ENCODE measurements at regions not wholly inside any gene's neighbourhood (a gene's known extent, or its start where the extent isn't known, plus 50 kb on each side); places are given as distances from the start of the nearest gene placed in this dataset.
A peak's percentile ranks its signal among the peaks of the same experiment; 100 is the strongest.

DNA sequence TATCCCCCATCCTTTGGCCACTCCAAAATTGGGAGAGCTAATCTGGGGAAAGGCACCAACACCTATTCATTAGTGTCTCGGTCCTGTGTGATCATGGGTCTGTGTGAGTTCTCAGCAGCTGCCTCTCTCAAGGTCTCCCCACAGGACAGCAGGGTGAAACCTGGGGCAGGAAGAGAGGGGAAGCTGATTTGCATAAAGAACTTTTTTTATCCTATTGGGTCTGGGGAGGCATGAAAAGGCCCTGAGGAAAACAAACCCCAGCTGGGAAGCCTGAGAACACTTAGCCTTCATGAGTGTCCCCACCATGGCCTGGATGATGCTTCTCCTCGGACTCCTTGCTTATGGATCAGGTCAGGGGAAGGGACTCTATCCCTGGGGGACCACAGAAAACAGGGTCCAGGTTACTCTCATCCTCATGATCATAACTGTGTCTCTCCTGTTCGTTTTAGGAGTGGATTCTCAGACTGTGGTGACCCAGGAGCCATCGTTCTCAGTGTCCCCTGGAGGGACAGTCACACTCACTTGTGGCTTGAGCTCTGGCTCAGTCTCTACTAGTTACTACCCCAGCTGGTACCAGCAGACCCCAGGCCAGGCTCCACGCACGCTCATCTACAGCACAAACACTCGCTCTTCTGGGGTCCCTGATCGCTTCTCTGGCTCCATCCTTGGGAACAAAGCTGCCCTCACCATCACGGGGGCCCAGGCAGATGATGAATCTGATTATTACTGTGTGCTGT lies 116.0 kb upstream of the TOP3B start:
- DNase-seq (ENCODE audit: low spot score) (no peak), FAIRE-seq (no peak)

DNA sequence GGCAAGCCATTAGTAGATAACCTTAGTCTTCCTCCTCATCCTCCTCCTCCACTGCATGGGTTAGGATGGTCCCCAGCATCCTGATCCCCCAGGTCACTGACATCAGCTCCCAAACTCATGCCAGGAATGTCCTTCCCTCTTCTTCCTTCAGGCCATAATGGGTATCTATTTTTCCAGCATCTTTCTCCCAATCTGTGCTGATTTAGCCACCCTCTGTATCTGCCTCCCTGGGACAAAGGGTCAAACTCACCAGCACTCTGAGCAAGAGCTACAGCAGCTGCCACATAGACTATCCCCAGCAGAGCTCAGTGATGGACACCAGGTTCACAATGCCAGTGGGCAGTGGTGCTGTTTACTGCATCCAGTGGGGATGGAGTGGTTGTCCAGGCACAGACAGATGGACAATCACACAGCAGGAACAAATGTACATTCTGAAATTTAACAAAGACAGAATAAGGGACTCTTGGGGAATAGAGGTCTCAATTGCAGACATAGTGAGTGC lies 115.2 kb upstream of the TOP3B start:
- DNase-seq (ENCODE audit: low spot score) (no peak), FAIRE-seq (no peak)

DNA sequence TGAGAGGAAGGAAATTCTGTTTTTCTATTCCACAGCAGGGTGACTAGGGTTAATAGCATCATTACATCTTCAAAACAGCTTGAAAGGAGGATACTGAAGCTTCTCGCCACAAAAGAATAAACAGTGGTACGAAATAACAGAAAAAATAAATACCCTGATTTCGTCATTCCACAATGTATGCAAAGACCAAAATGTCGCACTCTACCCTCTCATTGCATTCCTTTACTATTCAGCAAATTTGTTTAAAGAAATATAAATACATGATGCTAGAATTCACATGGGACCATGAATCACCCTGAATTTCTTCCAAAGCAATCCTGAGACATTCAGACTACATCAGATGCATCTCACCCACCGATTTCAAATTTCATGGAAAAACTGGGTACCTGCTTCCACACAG lies 112.3 kb upstream of the TOP3B start:
- FAIRE-seq = no peak
- DNase-seq (ENCODE audit: low spot score) = no peak

DNA sequence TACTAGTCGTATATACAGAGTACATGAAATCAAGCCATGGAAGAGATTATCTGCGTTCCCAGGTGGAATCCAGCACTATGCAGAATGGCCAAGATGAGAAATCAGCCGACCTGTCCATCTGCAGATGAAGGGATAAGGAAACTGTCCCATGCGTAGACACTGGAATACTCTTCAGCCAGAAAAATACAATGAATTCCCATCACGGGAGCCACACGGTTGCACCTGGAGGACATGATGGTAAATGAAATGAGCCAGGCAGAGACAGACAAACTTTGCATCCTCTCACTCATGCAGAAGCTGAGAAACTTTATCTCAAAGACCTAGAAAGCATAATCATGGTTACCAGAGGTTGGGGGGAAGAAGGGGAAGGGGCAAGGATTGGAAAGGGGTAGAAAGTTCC lies 111.9 kb upstream of the TOP3B start:
- DNase-seq (ENCODE audit: low spot score) (no peak), FAIRE-seq (no peak)

DNA sequence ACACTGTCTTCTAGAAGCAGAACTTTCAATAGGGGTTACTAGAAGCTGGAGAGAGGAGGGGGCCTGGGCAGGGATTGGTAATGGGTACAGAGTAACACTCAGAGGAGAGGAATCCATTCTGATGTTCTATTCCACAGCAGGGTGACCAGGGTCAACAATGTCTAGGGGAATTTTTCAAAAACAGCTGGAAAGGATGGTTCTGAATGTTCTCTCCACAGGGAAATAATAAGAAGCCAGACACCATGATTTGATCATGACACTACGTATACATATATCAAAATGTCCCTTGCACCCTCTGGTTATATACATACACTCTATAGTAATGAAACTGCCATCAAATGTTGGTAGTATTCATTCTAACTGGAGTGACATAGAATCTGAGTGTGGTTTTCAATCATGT lies 111.2 kb upstream of the TOP3B start:
- no peak for DNase-seq (ENCODE audit: low spot score)
- no peak for FAIRE-seq

DNA sequence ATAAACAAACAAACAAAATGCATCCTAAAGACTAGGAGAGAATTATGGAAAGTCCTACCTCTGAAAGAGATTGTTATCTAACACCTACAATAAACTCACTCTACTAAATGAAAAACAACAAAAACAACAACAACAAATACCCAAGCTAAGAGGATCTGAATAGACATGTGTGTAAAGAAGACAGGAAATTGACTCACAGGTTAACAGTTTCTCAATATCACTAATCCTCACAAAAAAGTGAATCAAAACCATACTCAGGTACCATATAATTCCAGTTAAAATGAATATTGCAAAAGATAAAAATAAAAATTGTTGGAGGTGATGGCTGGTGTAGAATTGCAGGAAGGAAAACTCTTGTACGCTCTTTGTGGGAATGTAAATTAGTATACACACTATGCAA lies 110.4 kb upstream of the TOP3B start:
- DNase-seq (ENCODE audit: low spot score) (no peak), FAIRE-seq (no peak)

DNA sequence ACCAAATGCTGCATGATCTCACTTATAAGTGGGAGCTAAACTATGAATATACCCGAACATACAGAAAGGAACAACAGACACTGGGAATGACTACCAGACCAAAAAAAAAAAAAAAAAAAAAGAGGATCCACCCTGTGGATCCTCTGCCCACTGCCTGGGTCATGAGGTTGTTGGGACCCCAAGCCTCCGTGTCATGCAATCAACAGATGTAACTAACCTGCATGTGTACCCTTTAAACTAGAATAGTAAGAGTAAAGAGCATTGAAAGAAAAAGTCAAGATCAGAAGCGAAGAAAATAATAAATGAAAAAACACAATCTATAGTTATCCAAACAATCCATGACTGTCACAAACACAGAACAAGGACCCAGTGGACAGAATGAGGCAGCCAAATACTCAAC lies 109.5 kb upstream of the TOP3B start:
- DNase-seq (ENCODE audit: low spot score) = no peak
- FAIRE-seq = no peak

DNA sequence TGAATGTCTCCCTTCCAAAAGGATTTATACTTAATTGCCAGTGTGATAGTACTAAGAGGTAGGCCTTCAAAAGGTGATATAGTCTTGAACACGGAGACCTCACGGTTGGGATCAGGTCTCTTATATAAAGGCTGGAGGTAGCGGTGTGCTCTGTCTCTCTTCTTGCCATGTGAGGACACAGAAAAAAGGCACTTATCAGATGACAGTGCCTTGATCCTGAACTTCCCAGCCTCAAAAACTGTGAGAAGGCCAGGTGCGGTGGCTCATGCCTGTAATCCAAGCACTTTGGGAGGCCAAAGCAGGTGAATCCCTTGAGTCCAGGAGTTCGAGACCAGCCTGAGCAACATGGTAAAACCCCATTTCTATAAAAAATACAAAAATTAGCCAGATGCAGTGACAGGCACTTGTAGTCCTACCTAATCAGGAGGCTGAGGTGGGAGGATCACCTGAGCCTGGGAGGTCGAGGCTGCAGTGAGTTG lies 108.9 kb upstream of the TOP3B start:
- FAIRE-seq (no peak), DNase-seq (ENCODE audit: low spot score) (no peak)

DNA sequence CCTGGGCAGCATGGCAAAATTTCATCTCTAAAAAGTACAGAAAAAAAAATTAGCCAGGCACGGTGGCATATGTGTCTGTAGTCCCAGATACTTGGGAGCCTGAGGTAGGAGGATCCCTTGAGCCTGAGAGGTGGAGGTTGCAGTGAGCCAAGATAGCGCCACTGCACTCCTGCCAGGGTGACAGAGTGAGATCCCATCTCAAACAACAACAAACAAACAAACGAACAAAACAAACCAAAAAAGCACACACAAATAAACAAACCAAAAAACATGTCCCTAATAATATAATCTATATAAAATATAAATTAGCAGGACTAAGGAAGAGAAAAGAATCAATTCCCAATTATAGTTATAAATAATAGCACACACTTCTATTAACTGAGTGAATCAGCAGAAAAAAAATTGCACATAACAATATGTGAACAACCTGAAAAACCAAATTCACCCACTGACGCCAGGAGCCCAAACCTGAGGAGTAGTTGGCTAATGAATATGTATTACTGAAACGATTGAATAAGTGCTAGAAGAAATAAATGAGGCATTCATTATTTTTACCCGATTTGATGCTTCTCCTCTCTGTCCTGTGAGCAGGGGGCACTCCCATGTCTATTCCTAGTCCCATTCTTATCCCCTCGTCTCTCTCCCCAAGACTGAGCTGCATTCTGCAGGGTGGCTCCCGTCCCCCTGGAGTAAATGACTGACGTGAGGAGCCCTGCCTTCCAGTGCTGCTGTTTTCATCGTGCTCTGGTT lies 108.2 kb upstream of the TOP3B start:
- DNase-seq (ENCODE audit: low spot score) = no peak
- no peak for FAIRE-seq

DNA sequence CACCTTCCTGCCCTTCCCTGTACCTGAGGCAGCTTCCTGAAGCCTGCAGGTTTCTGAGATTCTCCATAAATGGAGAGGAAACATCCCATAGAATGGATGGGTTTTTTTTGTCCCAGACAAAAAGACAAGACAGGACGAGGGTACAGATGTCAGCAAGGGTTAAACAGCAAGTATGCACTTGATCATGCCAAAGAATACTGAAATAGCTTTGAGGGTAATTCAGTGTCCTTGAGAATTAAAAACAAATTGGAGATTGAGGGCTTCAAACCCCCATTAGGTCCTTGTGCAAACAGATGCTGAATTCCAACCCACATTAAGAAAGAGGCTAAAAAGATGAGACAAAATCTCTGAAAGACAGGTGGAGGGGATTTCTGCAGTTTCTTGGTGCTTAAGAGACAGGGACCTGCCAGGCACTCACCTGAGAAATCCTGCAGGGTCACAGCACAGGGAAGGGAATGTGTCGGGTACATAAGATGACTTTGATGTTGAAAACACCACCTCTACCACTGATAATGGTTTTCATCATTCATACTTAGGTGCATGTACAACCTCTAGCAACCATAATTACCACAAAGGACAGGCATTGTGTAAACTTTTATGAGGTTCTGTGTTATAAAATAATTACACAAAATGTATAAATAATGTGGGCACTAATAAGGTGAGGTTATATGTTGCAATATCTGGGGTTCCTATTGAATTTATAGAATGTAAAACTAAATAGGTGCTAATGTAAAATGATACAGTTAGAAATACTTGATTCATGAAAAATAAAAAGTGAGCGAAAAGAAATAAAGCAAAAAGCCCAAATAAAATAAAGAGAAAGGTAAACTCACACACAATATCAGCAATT lies 107.1 kb upstream of the TOP3B start:
- DNase-seq (ENCODE audit: low spot score) = no peak
- no peak for FAIRE-seq

DNA sequence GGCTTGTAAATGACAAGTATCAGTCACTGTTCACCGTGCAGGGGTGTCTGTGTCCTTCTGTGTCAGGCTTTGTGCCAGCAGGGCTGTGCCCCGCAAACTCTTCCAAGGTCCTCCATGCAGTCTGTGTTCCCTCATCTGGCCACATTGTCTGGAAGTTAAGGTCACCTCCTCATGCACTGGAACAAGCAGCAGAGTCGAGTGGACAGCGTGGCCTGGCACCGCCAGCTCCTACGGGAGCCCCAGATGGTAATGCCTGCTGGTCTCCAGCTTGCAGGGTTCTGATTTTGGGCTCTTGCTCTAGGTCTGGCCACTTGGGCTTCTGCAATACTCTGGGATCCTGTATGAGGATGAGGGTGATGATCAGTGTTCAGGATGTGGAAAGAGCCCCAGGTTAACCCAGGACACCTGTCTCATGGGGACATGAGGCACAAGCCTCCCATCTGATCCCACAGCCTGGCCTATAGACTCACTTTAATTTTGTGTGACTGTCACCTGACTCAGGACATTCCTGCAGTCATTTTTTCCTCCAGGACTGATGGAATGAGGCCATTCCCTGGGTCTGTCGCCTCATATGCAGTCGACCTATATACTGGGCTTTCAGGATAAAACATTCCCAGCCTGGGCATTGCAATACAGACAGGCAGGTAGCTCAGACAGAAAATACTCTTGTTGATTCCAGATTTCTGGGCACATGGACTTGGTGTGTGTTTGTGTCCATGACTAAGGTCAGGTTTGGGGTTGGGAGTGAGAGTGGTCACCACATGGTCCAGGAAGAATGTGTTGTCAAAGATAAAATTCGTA lies 106.3 kb upstream of the TOP3B start:
- no peak for FAIRE-seq
- no peak for DNase-seq (ENCODE audit: low spot score)

DNA sequence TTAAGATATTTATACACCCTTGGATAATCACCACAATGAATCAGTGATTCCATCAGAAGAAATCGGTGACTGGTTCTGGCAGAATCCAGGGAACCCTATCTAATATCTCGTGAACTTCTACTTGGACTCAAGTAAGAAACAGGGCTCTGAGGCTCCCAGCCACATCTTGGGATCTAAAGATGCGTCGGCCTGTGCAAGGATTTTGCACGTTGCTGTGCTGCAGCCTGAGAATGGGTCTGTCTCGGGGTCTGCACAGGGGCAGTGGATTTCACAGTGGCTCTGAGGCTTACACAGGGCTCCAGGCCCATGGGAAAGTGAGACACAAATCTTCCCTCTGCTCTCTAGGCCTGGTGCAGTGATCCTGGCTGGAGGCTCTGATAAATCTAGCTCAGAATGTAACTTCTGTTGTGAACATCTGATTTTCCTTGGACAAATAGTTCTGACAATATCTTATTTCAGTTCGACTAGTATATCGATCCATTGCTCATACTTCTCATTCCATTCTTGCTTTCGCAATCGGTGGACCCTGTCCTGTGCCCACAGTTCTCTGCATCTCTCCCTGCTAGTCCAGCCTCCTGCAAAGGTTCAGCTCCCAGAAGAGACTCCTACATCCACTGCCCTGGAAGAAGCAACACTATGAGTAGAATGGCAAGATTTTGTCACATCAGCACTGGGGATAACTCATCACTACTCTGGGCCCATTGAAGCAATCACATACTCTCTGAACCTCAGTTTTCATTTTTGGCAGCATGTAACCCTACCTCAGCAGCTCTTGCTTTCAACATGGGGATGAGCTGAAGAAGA lies 105.5 kb upstream of the TOP3B start:
- FAIRE-seq (no peak), DNase-seq (ENCODE audit: low spot score) (no peak)

DNA sequence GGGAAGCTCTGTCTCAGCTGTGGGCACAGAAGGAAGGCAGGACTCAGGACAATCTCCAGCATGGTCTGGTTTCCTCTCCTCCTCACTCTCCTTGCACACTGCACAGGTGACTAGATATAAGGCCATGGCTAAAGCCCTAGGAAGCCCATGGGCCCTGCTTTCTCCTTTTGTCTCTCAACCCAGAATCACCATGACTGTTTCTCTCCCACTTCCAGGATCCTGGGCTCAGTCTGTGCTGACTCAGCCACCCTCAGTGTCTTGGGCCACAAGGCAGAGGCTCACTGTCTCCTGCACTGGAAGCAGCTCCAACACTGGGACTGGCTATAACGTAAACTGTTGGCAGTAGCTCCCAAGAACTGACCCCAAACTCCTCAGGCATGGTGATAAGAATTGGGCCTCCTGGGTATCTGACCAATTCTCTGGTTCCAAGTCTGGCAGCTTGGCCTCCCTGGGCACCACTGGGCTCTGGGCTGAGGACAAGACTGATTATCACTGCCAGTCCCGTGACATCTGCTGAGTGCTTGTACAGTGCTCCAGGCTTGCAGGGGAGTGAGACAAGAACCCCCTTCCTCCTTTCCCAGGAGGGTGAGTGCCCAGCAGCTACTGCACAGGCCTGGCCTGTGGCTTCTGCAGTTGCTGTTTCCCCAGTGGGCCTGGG lies 104.0 kb upstream of the TOP3B start:
- DNase-seq (ENCODE audit: low spot score) = no peak
- FAIRE-seq = no peak

DNA sequence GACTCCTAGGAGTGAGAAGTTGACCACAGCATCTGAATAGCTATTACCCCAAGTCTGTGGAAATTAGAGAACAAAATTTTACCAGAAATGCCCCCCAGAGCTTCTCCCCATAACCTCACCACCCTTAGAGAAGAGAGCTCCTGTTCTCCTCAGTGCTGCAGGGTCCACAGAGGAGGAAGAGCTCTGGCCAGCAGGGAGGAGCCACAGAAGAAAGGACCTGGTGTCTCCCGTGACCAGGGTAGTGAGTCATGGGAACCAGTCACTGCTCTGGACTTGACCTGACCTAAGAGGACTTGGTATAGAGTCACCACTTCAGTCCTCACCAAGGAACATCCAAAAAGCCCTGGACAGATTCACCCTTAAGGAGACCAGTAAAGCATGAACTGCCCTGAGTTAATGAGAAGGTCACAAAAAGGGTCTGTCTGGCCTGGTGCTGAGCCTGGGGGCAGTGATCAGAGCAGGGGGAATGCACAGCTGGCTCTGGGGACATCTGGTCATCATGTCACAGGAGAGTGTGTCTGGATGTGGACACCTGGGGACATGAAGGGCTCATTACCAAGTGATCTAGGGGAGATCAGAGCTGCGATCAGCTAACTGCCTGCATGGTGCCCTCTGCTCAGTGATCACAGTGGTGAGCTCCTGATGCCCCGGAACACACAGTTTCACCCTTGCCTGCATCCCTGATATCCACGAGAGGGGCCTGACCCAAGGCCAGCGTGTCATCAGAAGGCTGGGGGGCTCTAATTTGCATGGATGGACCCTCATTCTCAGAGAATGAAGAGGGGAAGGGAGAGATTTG lies 103.3 kb upstream of the TOP3B start:
- DNase-seq (ENCODE audit: low spot score) = peak; percentile 20
- no peak for FAIRE-seq

DNA sequence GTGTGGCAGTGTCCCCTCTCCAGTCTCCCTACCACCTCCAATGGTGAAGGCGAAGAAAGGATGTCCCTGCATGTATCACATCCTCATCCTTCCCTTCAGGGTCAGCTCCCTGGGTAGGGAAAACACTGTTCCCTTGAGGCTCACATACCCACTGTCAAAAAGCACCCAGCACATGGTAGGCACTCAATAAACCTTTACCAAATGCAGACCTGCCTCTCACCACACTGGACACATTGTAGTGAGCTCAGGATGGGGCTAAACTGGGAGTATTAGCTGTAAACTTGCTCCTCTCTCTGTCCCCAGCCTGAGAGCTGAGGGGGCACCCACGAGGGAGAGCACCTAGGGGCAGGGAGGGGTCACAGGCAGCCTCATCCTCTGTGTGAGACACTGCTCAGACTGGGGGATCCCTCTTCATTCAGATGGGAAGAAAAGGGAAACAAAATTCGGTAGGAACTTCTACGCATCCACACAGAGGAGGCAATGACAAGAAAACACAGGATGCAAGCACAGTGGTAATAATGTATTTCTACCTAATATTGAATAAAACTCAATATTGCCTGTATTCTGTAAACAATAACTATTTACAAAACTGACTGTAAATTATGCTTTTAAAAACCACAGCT lies 101.6 kb upstream of the TOP3B start:
- no peak for DNase-seq (ENCODE audit: low spot score)
- no peak for FAIRE-seq

DNA sequence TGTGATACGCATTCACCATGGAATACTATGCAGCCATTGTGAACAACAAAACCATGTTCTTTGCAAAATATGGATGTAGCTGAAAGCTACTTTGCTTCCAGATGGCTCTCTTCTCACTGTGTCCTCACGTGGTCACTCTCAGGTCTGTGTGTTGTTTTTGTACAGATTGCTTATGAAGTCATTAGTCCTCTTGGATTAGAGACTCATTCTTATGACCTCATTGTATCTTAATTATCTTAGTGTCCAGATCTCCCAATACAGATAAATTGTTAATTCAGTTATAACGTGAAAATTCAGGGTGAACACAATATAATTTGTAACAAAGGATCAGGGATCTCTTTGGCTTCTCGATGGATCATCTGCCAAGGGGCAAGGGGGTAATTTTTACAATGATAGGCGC lies 100.4 kb upstream of the TOP3B start:
- FAIRE-seq (no peak), DNase-seq (ENCODE audit: low spot score) (no peak)

DNA sequence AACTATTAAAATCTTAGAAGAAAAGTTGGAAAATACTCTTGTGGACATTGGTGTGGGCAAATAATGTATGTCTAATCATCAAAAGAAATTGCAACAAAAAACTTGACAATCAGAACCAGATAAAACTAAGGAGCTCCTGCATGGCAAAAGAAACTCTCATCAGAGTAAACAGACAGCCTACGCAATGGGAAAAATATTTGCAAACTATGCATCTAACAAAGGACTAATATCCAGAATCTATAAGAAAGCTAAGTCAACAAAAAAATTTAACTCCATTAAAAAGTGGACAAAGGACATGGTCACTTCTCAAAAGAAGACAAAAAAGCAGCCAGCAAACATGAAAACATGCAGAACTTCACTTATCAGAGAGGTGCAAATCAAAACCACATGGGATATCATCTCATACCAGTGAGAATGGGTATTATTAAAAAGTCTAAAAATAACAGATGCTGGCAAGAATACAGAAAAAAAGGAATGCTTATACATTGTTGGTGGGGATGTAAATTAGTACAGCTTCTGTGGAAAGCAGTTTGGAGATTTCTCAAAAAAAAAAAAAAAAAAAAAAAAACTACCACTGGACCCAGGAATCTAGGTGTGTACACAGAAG lies 99.7 kb upstream of the TOP3B start:
- no peak for DNase-seq (ENCODE audit: low spot score)
- no peak for FAIRE-seq

DNA sequence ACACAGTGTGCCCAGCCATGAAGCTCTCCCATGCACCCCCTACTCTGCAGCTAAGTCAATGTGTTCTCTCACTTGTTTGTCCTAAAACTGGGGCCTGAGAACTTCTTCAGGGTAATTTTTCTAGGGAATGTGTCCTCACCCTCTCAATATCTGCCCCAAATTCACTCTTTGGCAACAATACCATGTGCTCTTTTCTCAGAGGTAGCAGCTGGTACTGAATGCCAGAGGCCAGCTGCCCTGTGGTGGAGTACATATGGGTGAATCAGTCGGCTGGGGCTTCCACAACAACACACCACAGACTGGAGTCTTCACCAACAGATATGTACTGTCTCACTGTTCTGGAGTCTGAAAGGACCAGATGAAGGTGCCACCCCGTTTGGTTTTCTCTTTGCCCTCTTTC lies 97.7 kb upstream of the TOP3B start:
- no peak for FAIRE-seq

More for the DNA sequence above, 97.7 kb upstream of the TOP3B start:
- DNase-seq (ENCODE audit: low spot score) = no peak

Measured in RCC 7860 (cell line).